GM13976 (cell line): ENCODE measurements at regions not wholly inside any gene's neighbourhood (a gene's known extent, or its start where the extent isn't known, plus 50 kb on each side); places are given as distances from the start of the nearest gene placed in this dataset.

Experiments used
- DNase-seq: peaks from one replicate; pipeline ENCODE4 v3.0.0; 2012; ENCODE audit warnings: low spot score
- CTCF ChIP-seq: IDR thresholded peaks from 2 replicates; pipeline ENCODE4 v1.5.1; 2012; ENCODE audit warnings: borderline replicate concordance, mild to moderate bottlenecking; ENCODE audit not compliant: insufficient read depth; ENCODE audit errors: extremely low read depth, missing control alignments, control extremely low read depth
- in situ Hi-C: fragments of 300-500 bp; cut with MboI; formaldehyde crosslinking; loops from one replicate; pipeline ENCODE4 v1.12.0; 2022; ENCODE audit warnings: low sequenced_read_pairs, mixed read lengths, inconsistent platforms; ENCODE audit not compliant: unreplicated experiment

GRCh38 chr20:43263226-43263625 is 73.5 kb upstream of the PTPRT start:
- in situ Hi-C loops, result no loop called here
- no peak for TF ChIP-seq CTCF
- no peak for DNase-seq

GRCh38 chr20:43262341-43262740 is 72.6 kb upstream of the PTPRT start:
- in situ Hi-C loops, result no loop called here
- DNase-seq, result no peak
- TF ChIP-seq CTCF, result no peak

GRCh38 chr20:43255877-43256276 is 66.2 kb upstream of the PTPRT start:
- TF ChIP-seq CTCF, result no peak
- in situ Hi-C loops, result no loop called here
- no peak for DNase-seq

- in situ Hi-C loops, result no loop called here
- DNase-seq, result no peak
- TF ChIP-seq CTCF, result no peak
Observed at GRCh38 chr20:43252761-43253160, 63.1 kb upstream of the PTPRT start.

- TF ChIP-seq CTCF, result no peak
- no peak for DNase-seq
- in situ Hi-C loops, result no loop called here
Observed at GRCh38 chr20:43248341-43248740, 58.6 kb upstream of the PTPRT start.

GRCh38 chr20:43247361-43247760 is 57.7 kb upstream of the PTPRT start:
- no peak for DNase-seq
- no peak for TF ChIP-seq CTCF
- in situ Hi-C loops, result no loop called here

GRCh38 chr20:43244647-43245046 is 54.9 kb upstream of the PTPRT start:
- in situ Hi-C loops, result no loop called here
- no peak for DNase-seq
- TF ChIP-seq CTCF, result no peak
